ENCODE measurements at regions not wholly inside any gene's neighbourhood (a gene's known extent, or its start where the extent isn't known, plus 50 kb on each side); places are given as distances from the start of the nearest gene placed in this dataset.

DNA sequence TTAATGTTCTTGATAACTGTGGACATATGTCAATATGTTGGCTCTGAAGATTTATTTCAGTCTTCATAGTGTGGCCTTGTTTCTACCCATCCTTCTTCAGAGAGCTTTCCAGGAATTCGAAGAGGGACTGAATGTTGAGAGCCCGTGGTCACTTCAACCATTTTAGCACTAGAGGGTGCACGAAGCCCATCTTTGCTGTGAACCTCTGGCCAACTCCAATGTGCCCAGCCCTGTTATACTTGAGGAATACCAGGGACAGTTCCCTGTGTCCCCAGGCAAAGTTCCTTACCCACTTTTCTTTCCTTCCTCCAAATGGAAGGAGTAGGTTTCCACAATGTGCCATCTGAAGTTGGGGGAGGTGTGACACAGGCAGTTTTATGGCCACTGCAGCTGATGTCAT lies 603.5 kb downstream of the RPL10L start:
- no peak overlapping the region for H3K4me3 ChIP-seq (replicated peaks; ENCODE audit: insufficient read depth, low read length)

DNA sequence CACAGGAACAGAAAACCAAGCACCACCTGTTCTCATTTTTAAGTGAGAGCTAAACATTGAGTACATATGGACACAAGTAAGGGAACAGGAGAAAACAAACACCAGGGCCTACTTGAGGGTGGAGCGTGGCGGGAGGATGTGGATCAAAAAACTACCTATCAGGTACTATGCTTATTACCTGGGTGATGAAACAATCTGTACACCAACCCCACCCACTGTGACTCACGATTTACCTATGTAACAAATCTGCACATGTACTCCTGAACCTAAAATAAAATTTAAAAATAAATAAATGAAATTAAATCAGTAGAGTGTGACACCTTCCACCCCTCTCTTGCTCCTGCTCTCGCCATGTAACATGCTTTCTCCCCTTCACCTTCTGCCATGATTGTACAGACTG lies 615.5 kb downstream of the RPL10L start:
- no peak overlapping the region for H3K27ac ChIP-seq (replicated peaks)
- no peak for DNase-seq (ENCODE audit: low read depth in 1 of 2, low spot score in 1 of 2)
- H3K4me3 ChIP-seq (replicated peaks; ENCODE audit: insufficient read depth, low read length), result no peak overlapping the region
- H3K27me3 ChIP-seq (ENCODE audit: insufficient read depth, poor library complexity, severe bottlenecking), result no peaks in the 10 kb centered on the region
- TF ChIP-seq GABPA (IDR thresholded peaks at IDR 0.05; ENCODE audit: low read depth) (no peak), REST (IDR thresholded peaks at IDR 0.05; ENCODE audit: insufficient replicate concordance, low read depth) (no peak), POLR2AphosphoS5 (IDR thresholded peaks at IDR 0.05; ENCODE audit: low read depth) (no peak), SPI1 (IDR thresholded peaks at IDR 0.05; ENCODE audit: borderline replicate concordance, low read depth) (no peak)
- TF ChIP-seq, protein P1, sequence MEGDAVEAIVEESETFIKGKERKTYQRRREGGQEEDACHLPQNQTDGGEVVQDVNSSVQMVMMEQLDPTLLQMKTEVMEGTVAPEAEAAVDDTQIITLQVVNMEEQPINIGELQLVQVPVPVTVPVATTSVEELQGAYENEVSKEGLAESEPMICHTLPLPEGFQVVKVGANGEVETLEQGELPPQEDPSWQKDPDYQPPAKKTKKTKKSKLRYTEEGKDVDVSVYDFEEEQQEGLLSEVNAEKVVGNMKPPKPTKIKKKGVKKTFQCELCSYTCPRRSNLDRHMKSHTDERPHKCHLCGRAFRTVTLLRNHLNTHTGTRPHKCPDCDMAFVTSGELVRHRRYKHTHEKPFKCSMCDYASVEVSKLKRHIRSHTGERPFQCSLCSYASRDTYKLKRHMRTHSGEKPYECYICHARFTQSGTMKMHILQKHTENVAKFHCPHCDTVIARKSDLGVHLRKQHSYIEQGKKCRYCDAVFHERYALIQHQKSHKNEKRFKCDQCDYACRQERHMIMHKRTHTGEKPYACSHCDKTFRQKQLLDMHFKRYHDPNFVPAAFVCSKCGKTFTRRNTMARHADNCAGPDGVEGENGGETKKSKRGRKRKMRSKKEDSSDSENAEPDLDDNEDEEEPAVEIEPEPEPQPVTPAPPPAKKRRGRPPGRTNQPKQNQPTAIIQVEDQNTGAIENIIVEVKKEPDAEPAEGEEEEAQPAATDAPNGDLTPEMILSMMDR (IDR thresholded peaks at IDR 0.05; ENCODE audit: insufficient read depth, low read length), result no peak

More for the DNA sequence above, 603.5 kb downstream of the RPL10L start:
- DNase-seq (ENCODE audit: low read depth in 1 of 2, low spot score in 1 of 2), result peak in 1 of 2 experiments; percentile 2
- H3K27me3 ChIP-seq (ENCODE audit: insufficient read depth, poor library complexity, severe bottlenecking), result no peaks in the 10 kb centered on the region
- TF ChIP-seq POLR2AphosphoS5 (IDR thresholded peaks at IDR 0.05; ENCODE audit: low read depth), result no peak
- H3K27ac ChIP-seq (replicated peaks), result no peak overlapping the region

DNA sequence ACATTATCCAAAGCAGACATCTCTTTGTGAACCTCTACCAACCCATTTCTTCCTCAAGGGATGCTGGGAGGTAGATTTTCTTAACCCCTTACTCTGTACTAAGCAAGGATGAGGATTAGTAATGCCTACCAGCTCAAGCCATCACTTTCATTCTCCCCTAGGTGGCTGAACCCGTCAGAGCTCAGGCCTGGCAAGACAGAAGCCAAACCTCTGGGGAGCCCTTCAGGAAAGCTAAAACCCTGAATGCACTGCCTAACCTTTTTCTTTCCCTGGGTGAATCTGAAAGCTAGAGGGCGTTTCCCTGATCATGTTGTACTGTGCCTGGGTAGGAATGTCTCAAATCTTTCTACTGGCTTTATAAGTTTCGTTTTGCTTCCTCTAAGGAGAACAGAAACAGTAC lies 617.3 kb downstream of the RPL10L start:
- Histone ChIP-seq H3K4me3 (replicated peaks; ENCODE audit: insufficient read depth, low read length) (no peak overlapping the region), H3K27ac (replicated peaks) (no peak overlapping the region), H3K27me3 (ENCODE audit: insufficient read depth, poor library complexity, severe bottlenecking) (no peaks in the 10 kb centered on the region)
- TF ChIP-seq REST (IDR thresholded peaks at IDR 0.05; ENCODE audit: insufficient replicate concordance, low read depth), result no peak
- TF ChIP-seq GABPA (IDR thresholded peaks at IDR 0.05; ENCODE audit: low read depth), result no peak
- TF ChIP-seq SPI1 (IDR thresholded peaks at IDR 0.05; ENCODE audit: borderline replicate concordance, low read depth), result no peak
- no peak for TF ChIP-seq POLR2AphosphoS5 (IDR thresholded peaks at IDR 0.05; ENCODE audit: low read depth)
- TF ChIP-seq, protein P1 (IDR thresholded peaks at IDR 0.05; ENCODE audit: insufficient read depth, low read length), result no peak
- DNase-seq (ENCODE audit: low read depth in 1 of 2, low spot score in 1 of 2), result no peak

GRCh38 chr14:46018846-46019420 lies 632.6 kb downstream of the RPL10L start:
- H3K4me3 ChIP-seq (replicated peaks; ENCODE audit: insufficient read depth, low read length), result no peak overlapping the region
- TF ChIP-seq, protein P1 (IDR thresholded peaks at IDR 0.05; ENCODE audit: insufficient read depth, low read length), result no peak
- TF ChIP-seq GABPA (IDR thresholded peaks at IDR 0.05; ENCODE audit: low read depth), result no peak
- no peak for TF ChIP-seq SPI1 (IDR thresholded peaks at IDR 0.05; ENCODE audit: borderline replicate concordance, low read depth)
- no peak for TF ChIP-seq POLR2AphosphoS5 (IDR thresholded peaks at IDR 0.05; ENCODE audit: low read depth)
- no peak for TF ChIP-seq REST (IDR thresholded peaks at IDR 0.05; ENCODE audit: insufficient replicate concordance, low read depth)
- DNase-seq (ENCODE audit: low read depth in 1 of 2, low spot score in 1 of 2), result no peak
- H3K27ac ChIP-seq (replicated peaks), result no peak overlapping the region
- no peaks in the 10 kb centered on the region for H3K27me3 ChIP-seq (ENCODE audit: insufficient read depth, poor library complexity, severe bottlenecking)

Data from HL-60 (cell line).